Activated gamma-delta T cell (primary cell): ENCODE measurements at regions not wholly inside any gene's neighbourhood (a gene's known extent, or its start where the extent isn't known, plus 50 kb on each side); places are given as distances from the start of the nearest gene placed in this dataset.

Experiments
- DNase-seq: peaks from one replicate; lab custom pipeline; 2025; lab: John Stamatoyannopoulos, UW

DNA sequence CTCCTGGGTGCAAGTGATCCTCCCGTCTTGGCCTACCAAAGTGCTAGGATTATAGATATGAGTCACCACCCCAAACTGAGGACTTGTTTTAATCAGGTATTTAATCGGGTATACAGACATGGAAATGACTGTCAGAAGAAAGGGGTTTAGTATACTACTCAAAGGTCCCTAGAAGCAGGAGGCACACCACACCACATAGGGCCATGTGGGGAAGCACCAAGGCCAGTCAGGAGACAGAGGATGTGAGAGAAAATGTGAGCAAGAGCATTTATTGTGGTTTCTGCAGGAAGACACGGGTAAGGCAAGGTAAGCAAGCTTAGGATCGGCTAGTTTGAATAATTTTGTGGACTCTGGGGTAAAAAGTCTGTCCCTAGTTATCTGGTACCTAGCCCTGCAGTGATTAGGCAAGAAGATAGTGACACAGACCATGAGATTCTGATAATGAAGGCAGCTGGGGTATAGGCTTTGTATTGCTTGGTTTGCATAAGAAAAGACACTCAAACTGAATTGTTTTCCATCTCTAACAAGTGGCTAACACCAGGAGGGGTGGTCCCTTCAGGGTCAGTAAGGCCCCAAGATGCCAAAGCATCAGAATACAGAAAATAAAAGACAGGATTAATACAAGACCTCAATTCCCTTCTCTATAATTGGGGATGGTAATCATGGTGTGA is 408.8 kb upstream of the F9 start:
- no peak for DNase-seq

- DNase-seq: no peak
Observed at GRCh38 chrX:139120760-139121159, 409.2 kb upstream of the FGF13 start.

DNA sequence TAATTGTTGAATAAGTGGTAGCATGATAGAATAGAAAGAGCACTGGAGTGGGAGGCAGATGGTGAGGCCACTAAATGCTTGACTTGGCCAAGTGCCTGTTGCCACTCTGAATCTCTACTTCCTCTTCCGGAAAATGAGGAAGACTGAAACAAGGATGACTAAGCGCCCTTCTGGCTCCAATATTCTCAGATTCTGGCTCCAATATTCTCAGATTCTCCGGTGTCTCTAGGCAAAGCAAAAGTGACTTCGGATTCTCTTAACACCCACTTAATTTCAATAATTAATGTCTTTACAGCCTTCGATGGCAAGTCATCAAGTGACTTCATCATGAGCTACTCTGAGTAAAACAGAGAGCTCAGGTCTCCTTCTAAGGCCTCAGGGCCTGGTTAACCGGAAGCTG is 402.2 kb upstream of the FGF13 start:
- DNase-seq: no peak

DNA sequence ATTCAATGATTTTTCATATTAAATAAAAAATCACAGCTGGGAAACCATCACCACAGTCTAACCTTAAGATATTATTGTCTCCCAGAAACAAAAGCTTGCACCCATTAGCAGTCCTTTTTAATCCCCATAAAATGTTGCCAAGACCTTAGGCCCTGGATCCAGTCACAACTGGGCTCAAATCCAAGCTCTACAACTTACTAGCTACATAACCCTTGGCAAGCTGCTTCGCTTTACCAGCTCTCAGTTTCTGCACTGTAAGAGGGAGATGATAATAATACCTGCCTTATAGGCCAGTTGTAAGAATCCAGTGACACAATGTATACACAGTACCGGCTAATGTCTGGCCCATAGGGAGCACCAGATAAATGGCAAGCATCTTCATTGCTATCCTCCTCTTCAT is 400.9 kb upstream of the FGF13 start:
- no peak for DNase-seq

DNA sequence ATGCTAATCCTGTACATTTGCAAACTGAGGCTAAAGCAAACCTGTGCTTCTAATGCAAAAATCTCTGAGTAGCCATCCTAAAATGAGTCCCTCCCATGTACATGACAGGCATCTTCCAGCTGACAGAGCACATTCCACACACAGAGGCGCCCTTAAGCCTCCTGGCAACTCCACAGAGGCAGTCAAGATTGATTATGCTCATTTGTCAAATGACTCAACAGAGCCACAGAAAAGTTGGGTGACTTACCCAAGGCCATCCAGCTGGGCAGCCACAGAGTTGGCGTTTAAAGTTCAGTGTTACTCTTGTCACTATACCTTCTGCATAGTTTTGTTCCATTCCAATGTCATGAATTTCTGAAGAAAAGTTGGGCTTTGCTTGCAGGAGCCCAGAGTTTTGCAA is 394.6 kb upstream of the FGF13 start:
- no peak for DNase-seq

GRCh38 chrX:139094671-139095592 is 383.4 kb upstream of the FGF13 start:
- no peak for DNase-seq

DNA sequence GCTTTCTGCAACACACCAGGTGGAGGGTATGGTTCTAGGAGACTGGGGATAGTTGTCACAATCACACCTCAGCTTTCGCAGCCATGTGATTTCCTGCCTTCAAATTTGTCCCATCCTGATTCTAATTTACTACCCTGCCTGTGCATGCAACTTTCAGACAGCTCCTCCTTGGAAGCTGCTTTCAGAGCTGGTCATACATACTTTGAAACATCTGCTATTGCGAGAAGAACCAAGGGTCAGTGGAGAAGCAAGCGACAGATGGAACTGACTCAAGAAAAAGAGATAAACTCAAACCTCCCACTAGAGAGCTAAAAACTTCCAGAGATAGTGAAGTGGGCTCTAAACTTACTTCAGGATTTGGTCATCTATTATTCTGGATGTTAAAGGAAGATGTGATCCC is 381.7 kb upstream of the FGF13 start:
- DNase-seq: no peak

DNA sequence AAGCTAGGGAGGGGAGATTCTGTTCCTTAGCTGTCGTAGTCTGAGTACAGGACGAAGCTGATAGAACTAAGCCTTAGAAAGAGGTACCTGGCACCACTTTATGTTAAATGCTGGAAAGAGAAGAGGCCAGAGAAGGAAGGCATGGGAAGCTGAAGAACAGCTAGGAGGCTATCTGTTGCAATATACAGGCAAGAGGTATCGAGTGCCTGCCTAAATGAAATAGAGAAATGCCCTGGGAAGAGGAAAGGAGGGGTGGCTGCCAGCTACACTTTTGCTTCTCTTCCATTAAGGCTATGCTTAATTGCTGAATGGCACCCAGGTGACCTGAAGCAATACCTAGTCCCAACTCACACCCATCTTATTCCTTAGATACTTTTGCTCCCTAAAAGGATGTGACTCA is 380.4 kb upstream of the FGF13 start:
- no peak for DNase-seq

- DNase-seq: no peak
Observed at GRCh38 chrX:139091066-139091465, 379.5 kb upstream of the FGF13 start.

- DNase-seq: no peak
Observed at GRCh38 chrX:139086246-139086645, 374.7 kb upstream of the FGF13 start.

DNA sequence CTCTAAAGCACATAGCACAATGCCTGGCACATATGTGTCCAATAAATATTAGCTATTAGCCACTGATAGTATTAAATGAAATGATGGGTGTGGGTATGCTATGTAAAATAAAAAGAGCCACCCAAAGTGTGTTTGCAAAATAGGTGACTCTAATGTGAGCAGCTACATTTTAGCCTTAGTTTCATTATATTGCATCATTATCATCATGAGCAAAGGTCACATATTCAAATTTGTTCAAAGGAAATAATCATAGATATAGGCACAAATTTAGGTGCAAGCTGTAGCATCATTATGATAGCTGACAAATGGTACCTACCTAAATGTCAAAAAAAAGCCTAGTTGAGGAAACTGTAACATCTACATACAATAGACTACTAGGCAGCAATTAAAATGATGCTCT is 373.9 kb upstream of the FGF13 start:
- no peak for DNase-seq

DNA sequence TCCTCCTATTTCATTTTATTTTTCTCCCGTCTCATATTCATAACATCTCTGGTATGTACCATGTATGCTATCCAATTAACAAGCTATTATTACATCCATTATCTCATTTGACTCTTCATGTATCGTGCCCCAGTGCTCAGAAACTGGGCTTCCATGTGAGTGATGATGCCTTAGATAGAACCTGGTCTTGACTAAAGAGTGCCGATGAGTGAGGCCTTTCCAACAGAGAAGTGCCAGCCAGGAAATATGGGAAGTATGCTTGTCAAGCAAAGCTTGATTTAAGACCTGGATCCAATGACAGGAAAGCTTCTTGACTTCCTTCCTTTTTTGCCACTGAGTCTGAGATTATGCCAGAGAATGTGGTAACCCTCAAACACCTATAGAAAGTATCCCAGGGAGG is 371.7 kb upstream of the FGF13 start:
- no peak for DNase-seq

GRCh38 chrX:139081965-139082364 is 370.4 kb upstream of the FGF13 start:
- DNase-seq: no peak

DNA sequence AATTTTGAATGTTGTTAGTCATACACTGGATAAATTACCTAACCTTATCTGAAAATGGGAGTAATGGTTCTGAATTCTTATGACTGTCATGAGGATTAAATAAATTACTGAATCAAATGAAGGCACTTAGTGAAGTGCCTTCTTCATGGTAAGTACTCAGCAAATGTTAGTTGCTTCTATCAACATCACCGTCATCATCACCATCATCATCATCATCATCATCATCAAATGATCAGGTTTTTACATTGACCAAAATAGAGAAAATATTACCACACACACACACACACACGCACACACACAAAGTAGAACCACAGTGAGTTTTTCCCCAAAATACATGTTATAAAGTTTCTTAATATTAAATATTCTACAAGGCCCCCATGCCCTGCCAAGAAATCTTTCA is 368.3 kb upstream of the FGF13 start:
- no peak for DNase-seq

DNA sequence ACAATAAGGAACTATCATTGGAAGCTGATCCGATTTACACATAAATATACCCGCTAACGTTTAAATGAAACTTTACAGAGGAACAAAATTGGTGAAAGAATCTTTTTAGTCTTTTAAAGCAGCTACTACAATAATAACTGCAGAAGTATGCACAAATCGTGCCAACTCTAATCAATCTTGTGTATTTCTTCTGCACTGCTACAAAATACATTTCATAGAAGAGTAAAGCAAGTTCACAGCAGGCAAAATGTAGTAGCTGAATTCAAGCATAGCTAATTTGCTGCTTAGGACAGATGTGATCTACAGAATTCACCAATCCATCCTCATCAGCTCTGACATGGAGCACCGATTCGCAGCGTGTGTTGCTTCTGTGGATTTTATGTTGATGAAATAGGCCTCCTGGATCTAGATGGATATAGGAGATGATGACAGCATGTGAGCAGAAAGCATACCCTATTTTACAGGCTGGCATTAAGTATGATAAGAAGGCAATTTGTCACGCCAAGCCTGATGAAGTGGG is 367.3 kb upstream of the FGF13 start:
- DNase-seq: no peak

DNA sequence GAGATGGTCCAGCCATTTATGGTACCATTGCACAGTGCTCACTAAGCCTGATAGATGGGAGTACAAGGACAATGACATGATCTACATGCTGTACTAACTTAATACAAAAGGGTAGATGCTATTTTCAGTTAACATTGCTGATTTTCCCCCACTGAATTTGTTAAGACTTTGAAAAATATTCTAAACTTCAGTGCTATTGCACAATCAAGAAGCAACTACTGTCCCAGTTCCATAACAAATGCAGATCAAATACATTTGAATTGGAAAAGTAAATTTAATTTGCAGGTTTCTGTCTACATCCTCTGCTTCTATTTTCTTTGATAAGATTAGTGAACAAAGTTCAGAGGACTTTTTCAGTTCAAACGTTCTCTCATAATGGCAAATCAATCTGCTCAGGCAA is 366.8 kb upstream of the FGF13 start:
- no peak for DNase-seq

- DNase-seq: no peak
Observed at GRCh38 chrX:139077281-139078250, 366.0 kb upstream of the FGF13 start.

GRCh38 chrX:139063364-139063763 is 351.8 kb upstream of the FGF13 start:
- no peak for DNase-seq

DNA sequence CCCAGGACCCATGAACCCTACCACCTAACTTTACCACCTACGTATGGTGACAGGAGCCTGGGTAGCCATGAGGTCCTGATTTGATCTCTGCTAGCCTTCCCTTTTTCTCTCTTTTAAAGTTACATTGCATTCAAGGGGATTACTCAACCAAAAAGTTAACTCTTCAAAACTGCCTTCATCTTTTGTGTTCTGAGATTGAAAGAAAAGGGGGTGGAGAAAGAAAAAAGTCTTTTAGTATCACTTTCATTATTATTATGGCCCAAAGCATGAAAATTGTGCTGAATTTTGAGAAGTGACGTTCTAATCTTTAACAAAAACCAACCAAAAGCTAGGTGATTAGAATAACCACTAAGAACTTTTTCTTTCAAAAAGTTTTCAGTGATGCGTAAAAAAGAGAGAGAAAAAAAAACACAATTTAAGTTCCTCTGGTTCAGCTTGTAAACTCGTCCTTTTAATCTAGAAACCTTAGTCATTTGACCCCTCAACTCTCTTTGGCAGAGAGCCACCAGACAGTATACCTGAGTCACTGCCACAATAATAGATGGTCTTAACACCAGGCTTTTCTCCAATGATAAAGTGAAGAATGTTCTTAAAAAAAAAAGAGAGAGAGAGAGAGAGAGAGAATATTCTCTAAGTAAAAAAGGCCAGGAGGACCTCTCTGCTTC is 347.4 kb upstream of the FGF13 start:
- DNase-seq: no peak

GRCh38 chrX:139052461-139052860 is 340.9 kb upstream of the FGF13 start:
- no peak for DNase-seq

DNA sequence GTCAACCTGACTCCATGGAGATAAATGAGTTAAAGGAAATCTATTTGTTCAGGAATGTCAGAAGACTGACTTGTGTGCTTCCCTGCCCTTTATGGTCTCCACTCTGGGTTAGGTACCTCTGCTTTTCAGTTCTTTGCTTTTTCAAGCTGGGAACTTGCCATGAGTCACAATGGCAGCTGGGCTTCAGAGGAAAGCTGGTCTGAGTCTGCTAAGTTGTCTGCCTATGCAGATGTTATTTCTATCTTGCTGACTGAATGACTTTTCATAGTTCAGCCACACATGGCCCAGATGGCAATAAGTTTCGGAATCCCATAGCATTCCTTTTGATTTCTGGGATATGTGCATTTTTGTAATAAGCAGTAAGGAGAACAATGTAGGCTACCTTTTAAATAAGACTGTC is 337.9 kb upstream of the FGF13 start:
- no peak for DNase-seq

DNA sequence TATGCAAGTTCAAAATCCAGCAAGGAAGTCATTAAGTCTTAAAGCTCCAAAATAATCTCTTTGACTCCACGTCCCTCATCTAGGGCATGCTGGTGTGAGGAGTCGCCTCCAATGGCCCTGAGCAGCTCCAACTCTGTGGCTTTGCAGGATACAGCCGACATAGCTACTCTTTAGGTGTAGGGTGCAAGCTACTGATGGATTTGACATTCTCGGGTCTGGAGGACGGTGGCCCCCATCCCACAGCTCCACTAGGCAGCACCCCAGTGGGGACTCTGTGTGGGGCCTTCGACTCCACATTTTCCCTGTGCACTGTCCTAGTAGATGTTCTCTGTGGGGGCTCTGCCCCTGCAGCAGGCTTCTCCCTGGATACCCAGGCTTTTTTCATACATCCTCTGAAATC is 333.2 kb upstream of the FGF13 start:
- no peak for DNase-seq
